GM18907 (cell line): ENCODE measurements at regions not wholly inside any gene's neighbourhood (a gene's known extent, or its start where the extent isn't known, plus 50 kb on each side); places are given as distances from the start of the nearest gene placed in this dataset.
"Not testable (repeated sequence)": the region's sequence is repeated elsewhere in the genome, so short reads cannot be mapped to it uniquely, and the experiment has no call there.

ENCODE experiments used
- ATAC-seq: cut with Tn5 transposase; IDR thresholded peaks from one replicate; pipeline ENCODE4 v1.9.1; 2021; ENCODE audit warnings: mild to moderate bottlenecking, moderate library complexity; ENCODE audit not compliant: unreplicated experiment

- ATAC-seq, result no peak
Observed at GRCh38 chr4:158958489-158959270, 144.2 kb upstream of the RAPGEF2 start.

GRCh38 chr4:158962393-158962792, 140.5 kb upstream of the RAPGEF2 start:
- no peak for ATAC-seq

GRCh38 chr4:158963282-158963681, 139.6 kb upstream of the RAPGEF2 start:
- not testable (repeated sequence) for ATAC-seq

GRCh38 chr4:158964114-158964727, 138.7 kb upstream of the RAPGEF2 start:
- ATAC-seq, result no peak

GRCh38 chr4:158964728-158965124, 138.2 kb upstream of the RAPGEF2 start:
- no peak for ATAC-seq

GRCh38 chr4:158965226-158965625, 137.7 kb upstream of the RAPGEF2 start:
- no peak for ATAC-seq

GRCh38 chr4:158966091-158966490, 136.8 kb upstream of the RAPGEF2 start:
- no peak for ATAC-seq

- ATAC-seq, result no peak
Observed at GRCh38 chr4:158968961-158969360, 133.9 kb upstream of the RAPGEF2 start.

GRCh38 chr4:158970812-158971211, 132.1 kb upstream of the RAPGEF2 start:
- no peak for ATAC-seq

GRCh38 chr4:158974438-158974837, 128.4 kb upstream of the RAPGEF2 start:
- ATAC-seq, result not testable (repeated sequence)

- ATAC-seq, result not testable (repeated sequence)
Observed at GRCh38 chr4:158980711-158981110, 122.2 kb upstream of the RAPGEF2 start.

GRCh38 chr4:158991534-158992155, 111.2 kb upstream of the RAPGEF2 start:
- ATAC-seq, result no peak

- no peak for ATAC-seq
Observed at GRCh38 chr4:158993891-158994290, 109.0 kb upstream of the RAPGEF2 start.

GRCh38 chr4:158995040-158995439, 107.8 kb upstream of the RAPGEF2 start:
- ATAC-seq, result no peak

- ATAC-seq, result no peak
Observed at GRCh38 chr4:158995965-158996364, 106.9 kb upstream of the RAPGEF2 start.

GRCh38 chr4:158996669-158997074, 106.2 kb upstream of the RAPGEF2 start:
- ATAC-seq, result no peak

GRCh38 chr4:158997660-158998349, 105.1 kb upstream of the RAPGEF2 start:
- ATAC-seq, result no peak

GRCh38 chr4:158998624-158999023, 104.3 kb upstream of the RAPGEF2 start:
- ATAC-seq, result no peak

- no peak for ATAC-seq
Observed at GRCh38 chr4:158999166-158999682, 103.7 kb upstream of the RAPGEF2 start.

- ATAC-seq, result no peak
Observed at GRCh38 chr4:158999849-159000248, 103.0 kb upstream of the RAPGEF2 start.

- ATAC-seq, result no peak
Observed at GRCh38 chr4:159002950-159003349, 99.9 kb upstream of the RAPGEF2 start.
